ENCODE measurements at regions not wholly inside any gene's neighbourhood (a gene's known extent, or its start where the extent isn't known, plus 50 kb on each side); places are given as distances from the start of the nearest gene placed in this dataset.

DNA sequence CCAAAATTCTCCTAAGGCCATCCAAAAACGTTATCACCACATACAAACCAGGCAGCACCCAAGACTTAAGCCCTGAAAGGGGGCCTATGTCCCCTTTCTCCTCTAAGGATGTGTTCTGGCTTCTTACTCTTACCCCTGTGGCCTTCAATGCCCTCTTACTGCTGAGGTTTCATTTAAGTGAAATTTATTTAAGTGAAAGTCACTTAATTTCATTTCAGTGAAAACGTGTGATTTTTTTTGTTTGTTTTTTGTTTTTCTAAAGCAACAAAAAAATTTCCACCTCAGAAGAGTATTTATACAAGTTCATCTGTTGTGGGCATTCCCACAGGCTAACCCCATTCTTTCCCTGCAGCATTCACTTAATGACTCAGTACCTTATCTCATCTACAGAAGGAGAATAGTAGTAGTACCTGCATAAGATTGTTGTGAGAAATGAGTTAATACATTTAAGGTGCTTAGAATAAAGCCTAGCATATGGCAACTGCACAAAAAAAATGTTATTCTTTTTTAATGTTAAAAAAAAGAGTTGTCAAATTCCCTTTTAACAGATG is 220.6 kb downstream of the CHRM3 start:
- Mint-ChIP-seq H3K9me3 (no peaks in the 10 kb centered on the region), H3K4me1 (no peaks in the 10 kb centered on the region), H3K36me3 (no peaks in the 10 kb centered on the region), H3K27me3 (ENCODE audit: insufficient read depth, low read depth) (peaks cover 3% of the 10 kb centered on the region), H3K27ac (no peak overlapping the region), H3K4me3 (no peak overlapping the region)
- H3K36me3 ChIP-seq: no peaks in the 10 kb centered on the region
- H4K20me1 ChIP-seq (ENCODE audit: low read depth): no peaks in the 10 kb centered on the region
- H2AFZ ChIP-seq (replicated peaks): no peak overlapping the region
- no peaks in the 10 kb centered on the region for H3K27me3 ChIP-seq
- no peak overlapping the region for H3K9ac ChIP-seq
- H3K4me1 ChIP-seq: no peaks in the 10 kb centered on the region
- no peaks in the 10 kb centered on the region for H3F3A ChIP-seq (ENCODE audit: low read depth)
- H3K9me3 ChIP-seq (ENCODE audit: low read depth): no peaks in the 10 kb centered on the region
- H3K79me2 ChIP-seq (ENCODE audit: low read depth): no peaks in the 10 kb centered on the region
- TF ChIP-seq CTCF (IDR thresholded peaks at IDR 0.05) (no peak), EZH2 (IDR thresholded peaks at IDR 0.05) (no peak), EZH2phosphoT487 (IDR thresholded peaks at IDR 0.05) (no peak)
- no peak overlapping the region for H3K4me2 ChIP-seq
- DNase-seq (ENCODE audit: low spot score): no peak
- H3K27ac ChIP-seq: no peak overlapping the region
- no peak overlapping the region for H3K4me3 ChIP-seq

DNA sequence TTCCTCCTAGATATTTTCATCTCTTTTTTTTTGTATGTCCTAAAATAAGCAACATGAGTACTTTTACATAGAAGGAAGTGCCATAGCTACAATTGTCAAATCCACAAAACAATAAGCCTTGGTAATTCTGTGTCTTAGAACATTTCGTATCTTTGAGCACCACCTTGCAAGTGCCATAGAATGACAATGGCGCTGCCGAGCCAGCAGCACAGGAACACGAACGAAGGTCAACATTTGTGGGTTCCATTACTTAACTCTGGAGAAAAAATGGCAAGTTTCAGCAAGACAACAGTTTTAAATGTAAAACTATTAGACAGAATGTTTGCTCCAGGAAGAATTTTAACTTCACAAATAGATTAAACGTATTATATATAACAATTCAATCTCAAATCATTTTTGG is 222.1 kb downstream of the CHRM3 start:
- Histone ChIP-seq H3K4me3 (no peak overlapping the region), H3F3A (ENCODE audit: low read depth) (no peaks in the 10 kb centered on the region), H3K9me3 (ENCODE audit: low read depth) (no peaks in the 10 kb centered on the region), H2AFZ (replicated peaks) (no peak overlapping the region), H3K9ac (no peak overlapping the region), H3K27ac (no peak overlapping the region), H3K4me1 (no peaks in the 10 kb centered on the region), H3K36me3 (no peaks in the 10 kb centered on the region), H3K27me3 (no peaks in the 10 kb centered on the region), H3K79me2 (ENCODE audit: low read depth) (no peaks in the 10 kb centered on the region), H4K20me1 (ENCODE audit: low read depth) (no peaks in the 10 kb centered on the region), H3K4me2 (no peak overlapping the region)
- H3K27me3 Mint-ChIP-seq (ENCODE audit: insufficient read depth, low read depth): peaks cover 3% of the 10 kb centered on the region
- H3K4me3 Mint-ChIP-seq: no peak overlapping the region
- H3K4me1 Mint-ChIP-seq: no peaks in the 10 kb centered on the region
- no peaks in the 10 kb centered on the region for H3K36me3 Mint-ChIP-seq
- H3K27ac Mint-ChIP-seq: no peak overlapping the region
- no peak for TF ChIP-seq CTCF (IDR thresholded peaks at IDR 0.05)
- no peak for TF ChIP-seq EZH2 (IDR thresholded peaks at IDR 0.05)
- TF ChIP-seq EZH2phosphoT487 (IDR thresholded peaks at IDR 0.05): no peak
- H3K9me3 Mint-ChIP-seq: no peaks in the 10 kb centered on the region
- no peak for DNase-seq (ENCODE audit: low spot score)

DNA sequence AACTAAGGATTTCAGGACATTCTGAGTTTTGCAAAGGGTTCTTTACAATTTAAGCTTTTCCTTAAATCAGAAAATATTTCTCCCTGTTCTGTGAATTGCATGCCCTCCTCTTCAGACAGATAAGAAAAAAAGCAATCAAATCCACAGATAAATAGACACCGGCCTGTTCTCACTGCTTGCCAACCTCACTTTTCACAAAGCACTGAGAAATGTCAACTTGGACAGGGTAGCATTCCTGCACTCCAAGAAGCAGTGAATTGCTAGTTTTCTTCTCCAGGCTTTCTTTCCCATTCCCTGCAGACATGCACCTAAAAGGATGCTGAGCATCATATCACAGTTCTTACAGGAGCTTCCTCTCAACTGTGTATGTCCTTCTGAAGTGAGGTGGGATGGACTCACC is 226.0 kb downstream of the CHRM3 start:
- H3K4me3 ChIP-seq: no peak overlapping the region
- no peaks in the 10 kb centered on the region for H3K79me2 ChIP-seq (ENCODE audit: low read depth)
- no peak overlapping the region for H3K4me3 Mint-ChIP-seq

More for the DNA sequence above, 226.0 kb downstream of the CHRM3 start:
- Histone ChIP-seq H3K4me2 (no peak overlapping the region), H2AFZ (replicated peaks) (peak overlapping the region; percentile 30), H3F3A (ENCODE audit: low read depth) (no peaks in the 10 kb centered on the region), H4K20me1 (ENCODE audit: low read depth) (no peaks in the 10 kb centered on the region), H3K27ac (no peak overlapping the region), H3K9me3 (ENCODE audit: low read depth) (no peaks in the 10 kb centered on the region), H3K4me1 (no peaks in the 10 kb centered on the region), H3K27me3 (no peaks in the 10 kb centered on the region), H3K9ac (no peak overlapping the region), H3K36me3 (no peaks in the 10 kb centered on the region)
- Mint-ChIP-seq H3K9me3 (no peaks in the 10 kb centered on the region), H3K36me3 (no peaks in the 10 kb centered on the region), H3K27ac (no peak overlapping the region), H3K27me3 (ENCODE audit: insufficient read depth, low read depth) (peaks cover 3% of the 10 kb centered on the region), H3K4me1 (no peaks in the 10 kb centered on the region)
- DNase-seq (ENCODE audit: low spot score): no peak
- TF ChIP-seq EZH2phosphoT487 (IDR thresholded peaks at IDR 0.05) (no peak), CTCF (IDR thresholded peaks at IDR 0.05) (no peak), EZH2 (IDR thresholded peaks at IDR 0.05) (no peak)
